Germinal center (tissue), 1 donor: ENCODE measurements at regions not wholly inside any gene's neighbourhood (a gene's known extent, or its start where the extent isn't known, plus 50 kb on each side); places are given as distances from the start of the nearest gene placed in this dataset.
"Not testable (repeated sequence)": the region's sequence is repeated elsewhere in the genome, so short reads cannot be mapped to it uniquely, and the experiment has no call there.

Experiments
- DNase-seq: peaks from one replicate; pipeline ENCODE4 v3.0.0; 2012; ENCODE audit warnings: mixed read lengths, low spot score

- no peak for DNase-seq
Observed at GRCh38 chr14:89697281-89698060, 257.1 kb downstream of the EFCAB11 start.

DNA sequence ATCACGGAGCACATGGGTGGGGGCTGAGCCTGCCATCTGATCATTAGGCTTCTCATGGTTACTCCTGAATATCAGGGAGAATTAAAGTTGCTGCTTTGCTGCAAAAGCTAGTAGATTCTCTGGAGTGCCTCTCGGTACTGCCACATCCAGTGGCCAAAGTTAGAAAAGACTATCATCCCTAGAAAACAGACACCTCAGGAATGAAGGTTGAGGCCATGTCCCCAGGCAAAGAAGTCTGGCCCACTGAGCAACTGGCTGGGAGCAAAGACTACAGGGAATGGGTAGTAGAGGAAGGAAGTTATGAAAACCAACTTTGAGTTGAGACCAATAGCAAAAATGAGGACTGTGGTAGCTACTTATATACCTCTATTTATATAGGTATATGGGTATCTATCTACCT is 258.7 kb downstream of the EFCAB11 start:
- DNase-seq = no peak

DNA sequence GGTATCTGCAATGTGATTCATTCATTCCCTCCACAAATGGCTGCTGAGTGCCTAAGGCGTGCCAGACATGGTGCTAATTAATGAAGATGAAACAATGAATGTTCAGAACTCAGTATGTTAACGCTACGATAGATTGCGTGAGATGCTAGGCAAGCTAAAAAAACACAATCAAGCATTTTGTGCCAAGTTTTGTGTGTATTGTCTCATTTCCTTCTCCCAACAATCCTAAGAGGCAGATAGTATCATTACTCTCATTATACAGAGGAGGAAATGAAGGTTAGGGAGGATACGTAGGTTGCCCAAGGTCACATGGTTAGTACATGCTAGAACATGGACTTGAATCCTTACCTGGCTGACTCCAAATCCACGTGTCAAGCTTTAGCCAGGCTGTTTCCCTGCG is 264.4 kb downstream of the EFCAB11 start:
- no peak for DNase-seq

GRCh38 chr14:89689711-89690110 is 264.8 kb downstream of the EFCAB11 start:
- not testable (repeated sequence) for DNase-seq

- DNase-seq = no peak
Observed at GRCh38 chr14:89688507-89689211, 265.9 kb downstream of the EFCAB11 start.

DNA sequence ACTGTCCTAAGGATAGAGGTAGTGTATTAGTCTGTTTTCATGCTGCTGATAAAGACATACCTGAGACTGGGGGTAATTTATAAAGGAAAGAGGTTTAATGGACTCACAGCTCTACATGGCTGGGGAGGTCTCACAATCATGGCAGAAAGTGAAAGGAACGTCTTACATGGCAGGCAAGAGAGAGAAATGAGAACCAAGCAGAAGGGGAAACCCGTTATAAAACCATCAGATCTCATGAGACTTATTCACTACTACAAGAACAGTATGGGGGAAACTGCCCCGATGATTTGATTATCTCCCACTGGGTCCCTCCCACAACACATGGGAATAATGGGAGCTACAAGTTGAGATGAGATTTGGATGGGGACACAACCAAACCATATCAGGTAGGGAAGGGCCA is 267.4 kb downstream of the EFCAB11 start:
- DNase-seq = not testable (repeated sequence)

DNA sequence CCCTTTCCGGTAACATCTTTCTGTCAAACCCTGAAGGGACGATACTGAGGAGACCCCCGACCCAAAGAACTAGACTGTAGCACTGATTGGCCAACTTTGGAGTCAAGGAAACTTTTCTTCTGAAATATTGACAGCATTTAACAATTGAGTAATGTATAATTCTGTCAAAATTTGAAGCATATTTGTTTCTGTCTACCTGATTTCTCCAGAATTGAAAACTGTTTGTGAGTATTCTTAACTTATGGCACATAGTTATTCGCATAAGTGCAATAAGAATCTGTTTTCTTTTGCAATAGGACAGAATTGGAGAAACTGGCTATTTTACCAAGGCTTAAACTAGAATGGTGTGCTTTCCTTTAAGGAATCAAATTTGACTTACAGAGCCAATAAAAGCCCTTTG is 267.1 kb upstream of the FOXN3 start:
- DNase-seq = no peak

DNA sequence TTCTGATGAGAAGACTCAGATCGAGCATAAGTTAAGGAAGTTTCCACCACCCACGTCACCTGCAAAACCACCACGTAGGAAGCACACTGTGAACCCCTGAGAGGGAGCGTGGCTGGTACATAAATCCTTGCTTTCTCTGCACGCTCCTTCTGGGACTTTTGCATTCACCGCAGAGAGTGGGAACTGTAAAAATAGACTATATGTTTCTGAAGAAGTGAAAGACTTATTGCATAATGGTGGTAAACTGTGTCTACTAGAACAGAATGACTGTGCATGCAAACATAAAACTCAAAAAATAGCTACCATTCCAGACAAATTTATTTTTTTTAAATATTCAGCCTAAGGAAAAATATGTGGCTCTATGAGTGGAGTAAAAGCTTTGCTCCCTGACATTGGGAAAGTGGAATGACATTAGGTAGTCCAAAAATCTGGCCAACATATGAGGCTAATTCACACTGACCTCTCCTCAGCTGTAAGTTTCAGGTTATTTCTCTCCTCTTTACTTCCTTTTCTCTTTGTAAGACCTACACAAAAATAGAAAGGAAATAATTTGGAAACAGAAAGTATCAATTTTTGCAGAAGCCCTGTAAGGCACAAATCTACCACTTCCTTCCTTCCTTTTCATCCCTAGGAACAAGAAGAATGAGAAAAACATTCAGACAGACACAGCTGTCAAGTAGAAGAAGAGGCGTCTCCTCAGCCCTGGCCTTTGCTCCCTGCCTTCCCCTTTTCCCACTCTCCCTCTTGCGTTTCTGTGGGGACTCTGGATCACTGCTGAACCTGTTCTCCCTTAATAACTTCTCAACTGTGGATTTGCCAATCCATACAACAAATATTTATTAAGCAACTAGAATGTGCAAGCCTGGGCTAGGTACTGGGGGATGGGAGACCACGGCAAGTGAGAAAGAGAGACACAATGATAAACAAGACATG is 264.3 kb upstream of the FOXN3 start:
- no peak for DNase-seq

- no peak for DNase-seq
Observed at GRCh38 chr14:89680156-89680555, 263.1 kb upstream of the FOXN3 start.

- no peak for DNase-seq
Observed at GRCh38 chr14:89678768-89679167, 261.7 kb upstream of the FOXN3 start.

DNA sequence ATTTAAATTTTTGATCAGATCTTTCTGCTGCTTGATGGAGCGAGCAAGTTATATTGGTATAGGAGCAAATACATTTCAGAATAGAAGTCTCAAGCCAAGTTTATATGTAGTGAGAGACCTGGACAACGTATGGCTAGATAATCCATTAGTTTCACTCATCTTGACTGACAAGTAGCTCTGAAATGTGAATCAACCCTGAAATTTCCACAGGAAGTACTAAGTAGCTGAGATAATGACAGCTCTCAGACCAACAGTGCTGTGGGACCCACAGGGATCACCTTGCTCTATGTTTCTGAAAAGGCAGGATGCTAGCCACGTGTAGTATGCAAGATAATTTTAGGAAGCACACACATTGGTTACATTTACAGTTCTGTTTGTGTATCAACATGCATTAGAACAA is 258.6 kb upstream of the FOXN3 start:
- no peak for DNase-seq

- DNase-seq = no peak
Observed at GRCh38 chr14:89674936-89675335, 257.9 kb upstream of the FOXN3 start.

DNA sequence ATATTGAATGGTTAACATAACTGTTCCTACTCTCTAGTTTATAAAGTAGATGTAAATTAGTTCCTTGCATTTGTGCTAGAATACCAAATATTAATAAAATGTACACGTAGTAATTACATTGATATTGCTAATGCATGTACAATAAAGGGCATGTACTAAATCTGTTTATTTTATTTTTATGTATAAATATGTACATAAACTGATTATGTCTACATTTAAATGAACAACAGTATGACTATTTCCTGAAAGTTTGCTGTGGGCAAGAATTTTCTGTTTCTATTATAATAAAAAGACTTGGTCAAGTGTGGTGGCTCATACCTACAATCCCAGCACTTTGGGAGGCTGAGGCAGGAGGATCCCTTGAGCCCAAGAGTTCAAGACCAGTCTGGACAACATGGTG is 257.2 kb upstream of the FOXN3 start:
- DNase-seq = no peak

- DNase-seq = no peak
Observed at GRCh38 chr14:89673512-89674225, 256.6 kb upstream of the FOXN3 start.

GRCh38 chr14:89672636-89673511 is 255.8 kb upstream of the FOXN3 start:
- no peak for DNase-seq

- DNase-seq = no peak
Observed at GRCh38 chr14:89669193-89669592, 252.2 kb upstream of the FOXN3 start.

GRCh38 chr14:89667983-89668382 is 250.9 kb upstream of the FOXN3 start:
- no peak for DNase-seq

DNA sequence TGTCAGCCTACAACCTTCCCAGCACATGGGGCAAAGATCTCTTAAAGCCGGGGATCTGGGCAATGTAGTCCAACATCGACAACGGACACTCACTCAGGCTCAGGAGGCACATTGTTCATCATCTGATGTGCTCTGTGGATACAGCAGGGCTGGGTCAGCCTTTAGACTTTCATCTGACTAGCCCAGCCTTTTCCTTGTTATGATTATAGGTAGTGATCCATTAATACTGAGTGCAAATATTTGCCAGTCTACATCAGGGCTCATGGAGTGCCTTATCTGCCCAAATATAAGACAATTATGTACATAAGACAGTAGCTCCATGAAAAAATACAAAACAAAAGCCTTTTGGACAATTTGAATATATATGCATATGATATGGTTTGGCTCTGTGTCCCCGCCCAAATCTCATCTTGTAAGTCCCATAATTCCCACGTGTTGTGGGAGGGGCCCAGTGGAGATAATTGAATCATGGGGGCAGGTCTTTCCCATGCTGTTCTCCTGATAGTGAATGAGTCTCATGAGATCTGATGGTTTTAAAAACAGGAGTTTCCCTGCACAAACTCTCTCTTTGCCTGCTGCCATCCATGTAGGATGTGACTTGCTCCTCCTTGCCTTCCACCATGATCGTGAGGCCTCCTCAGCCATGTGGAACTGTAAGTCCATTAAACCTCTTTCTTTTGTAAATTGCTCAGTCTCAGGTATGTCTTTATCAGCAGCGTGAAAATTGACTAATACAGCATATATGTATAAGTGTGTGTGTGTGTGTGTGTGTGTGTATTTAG is 248.5 kb upstream of the FOXN3 start:
- not testable (repeated sequence) for DNase-seq

GRCh38 chr14:89661392-89661791 is 244.4 kb upstream of the FOXN3 start:
- no peak for DNase-seq

GRCh38 chr14:89660625-89661233 is 243.7 kb upstream of the FOXN3 start:
- DNase-seq = not testable (repeated sequence)
